ENCODE measurements at regions not wholly inside any gene's neighbourhood (a gene's known extent, or its start where the extent isn't known, plus 50 kb on each side); places are given as distances from the start of the nearest gene placed in this dataset.

GRCh38 chr17:77391668-77392375 is 251.1 kb downstream of the SEC14L1 start:
- peak in 2 of 3 donors; percentile 35 to 42 for DNase-seq (ENCODE audit: low read depth in 2 of 3, low spot score in 1 of 3)

GRCh38 chr17:77392376-77393273 is 251.9 kb downstream of the SEC14L1 start:
- no peak for DNase-seq (ENCODE audit: low read depth in 2 of 3, low spot score in 1 of 3)

GRCh38 chr17:77393274-77393600 is 252.5 kb downstream of the SEC14L1 start:
- DNase-seq (ENCODE audit: low read depth in 2 of 3, low spot score in 1 of 3), result no peak

GRCh38 chr17:77393867-77394539 is 253.2 kb downstream of the SEC14L1 start:
- no peak for DNase-seq (ENCODE audit: low read depth in 2 of 3, low spot score in 1 of 3)

GRCh38 chr17:77394540-77395295 is 253.9 kb downstream of the SEC14L1 start:
- DNase-seq (ENCODE audit: low read depth in 2 of 3, low spot score in 1 of 3), result no peak

- no peak for DNase-seq (ENCODE audit: low read depth in 2 of 3, low spot score in 1 of 3)
Observed at GRCh38 chr17:77395501-77396048, 254.8 kb downstream of the SEC14L1 start.

- DNase-seq (ENCODE audit: low read depth in 2 of 3, low spot score in 1 of 3), result no peak
Observed at GRCh38 chr17:77396610-77397009, 255.8 kb downstream of the SEC14L1 start.

GRCh38 chr17:77398274-77398673 is 257.5 kb downstream of the SEC14L1 start:
- no peak for DNase-seq (ENCODE audit: low read depth in 2 of 3, low spot score in 1 of 3)

- no peak for DNase-seq (ENCODE audit: low read depth in 2 of 3, low spot score in 1 of 3)
Observed at GRCh38 chr17:77399319-77399957, 258.7 kb downstream of the SEC14L1 start.

- peak; percentile 70 to 80 (median 75) for DNase-seq (ENCODE audit: low read depth in 2 of 3, low spot score in 1 of 3)
Observed at GRCh38 chr17:77400445-77400870, 259.7 kb downstream of the SEC14L1 start.

- DNase-seq (ENCODE audit: low read depth in 2 of 3, low spot score in 1 of 3), result no peak
Observed at GRCh38 chr17:77402159-77402731, 261.5 kb downstream of the SEC14L1 start.

GRCh38 chr17:77403854-77404253 is 263.1 kb downstream of the SEC14L1 start:
- no peak for DNase-seq (ENCODE audit: low read depth in 2 of 3, low spot score in 1 of 3)

GRCh38 chr17:77404812-77405581 is 264.2 kb downstream of the SEC14L1 start:
- DNase-seq (ENCODE audit: low read depth in 2 of 3, low spot score in 1 of 3), result peak; percentile 72 to 83 (median 77)

- DNase-seq (ENCODE audit: low read depth in 2 of 3, low spot score in 1 of 3), result no peak
Observed at GRCh38 chr17:77405867-77406732, 265.3 kb downstream of the SEC14L1 start.

- no peak for DNase-seq (ENCODE audit: low read depth in 2 of 3, low spot score in 1 of 3)
Observed at GRCh38 chr17:77407321-77408277, 266.8 kb downstream of the SEC14L1 start.

- no peak for DNase-seq (ENCODE audit: low read depth in 2 of 3, low spot score in 1 of 3)
Observed at GRCh38 chr17:77408284-77408683, 267.5 kb downstream of the SEC14L1 start.
